Mucosa of rectum (tissue), 2 donors: ENCODE measurements at regions not wholly inside any gene's neighbourhood (a gene's known extent, or its start where the extent isn't known, plus 50 kb on each side); places are given as distances from the start of the nearest gene placed in this dataset.

ENCODE experiments used
- H3K27ac ChIP-seq, 2 donors: one replicate each; pipeline ENCODE4 v1.7.0; 2013; ENCODE audit warnings: inconsistent platforms in 2 of 2, low read depth in 2 of 2, low read length in 2 of 2
- H3K27me3 ChIP-seq, 2 donors: one replicate each; pipeline ENCODE4 v1.7.0; 2013; ENCODE audit warnings: low read length in 2 of 2; ENCODE audit not compliant: control insufficient read depth in 2 of 2, insufficient read depth in 2 of 2
- H3K36me3 ChIP-seq, 2 donors: one replicate each; pipeline ENCODE4 v1.7.0; 2013; ENCODE audit warnings: low read length in 2 of 2; ENCODE audit not compliant: control insufficient read depth in 2 of 2, insufficient read depth in 2 of 2
- H3K4me1 ChIP-seq, 2 donors: one replicate each; pipeline ENCODE4 v1.7.0; 2013; ENCODE audit warnings: low read length in 2 of 2, mild to moderate bottlenecking in 1 of 2; ENCODE audit not compliant: control insufficient read depth in 2 of 2, insufficient read depth in 2 of 2
- H3K4me3 ChIP-seq, 2 donors: one replicate each; pipeline ENCODE4 v1.7.0; 2013; ENCODE audit warnings: low read length in 2 of 2
- H3K9ac ChIP-seq, 2 donors: one replicate each; pipeline ENCODE4 v1.7.0; 2013; ENCODE audit warnings: low read length in 2 of 2, low read depth in 1 of 2, mild to moderate bottlenecking in 1 of 2
- H3K9me3 ChIP-seq, 2 donors: one replicate each; pipeline ENCODE4 v1.7.0; 2013; ENCODE audit warnings: low read length in 2 of 2; ENCODE audit not compliant: control insufficient read depth in 2 of 2
- donor health status: healthy.
- donor health status: Normal muscosa, but diverticular disease.

DNA sequence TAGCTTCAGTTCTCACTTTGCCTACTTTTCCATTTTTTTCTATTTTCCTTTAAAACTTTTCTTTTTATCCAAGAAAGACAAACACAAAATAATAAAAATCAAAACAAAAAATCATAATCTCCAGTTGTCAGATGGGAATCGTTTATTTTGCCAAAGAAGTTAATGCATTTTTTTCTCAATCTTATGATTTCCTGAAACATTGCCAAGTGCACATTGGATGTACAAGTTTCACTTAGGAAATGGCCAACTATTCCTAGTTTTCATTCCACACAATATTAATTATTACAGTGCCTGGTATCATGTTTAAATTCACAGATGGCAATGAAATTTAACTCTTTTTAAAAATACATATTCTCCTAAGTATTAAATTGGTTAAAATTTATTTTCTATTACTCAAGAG, 1050.5 kb downstream of the TTLL7 start:
- Histone ChIP-seq H3K9ac (no peak overlapping the region), H3K9me3 (no peaks in the 10 kb centered on the region), H3K36me3 (no peaks in the 10 kb centered on the region), H3K27me3 (no peaks in the 10 kb centered on the region), H3K27ac (no peak overlapping the region), H3K4me1 (no peaks in the 10 kb centered on the region), H3K4me3 (no peak overlapping the region)

DNA sequence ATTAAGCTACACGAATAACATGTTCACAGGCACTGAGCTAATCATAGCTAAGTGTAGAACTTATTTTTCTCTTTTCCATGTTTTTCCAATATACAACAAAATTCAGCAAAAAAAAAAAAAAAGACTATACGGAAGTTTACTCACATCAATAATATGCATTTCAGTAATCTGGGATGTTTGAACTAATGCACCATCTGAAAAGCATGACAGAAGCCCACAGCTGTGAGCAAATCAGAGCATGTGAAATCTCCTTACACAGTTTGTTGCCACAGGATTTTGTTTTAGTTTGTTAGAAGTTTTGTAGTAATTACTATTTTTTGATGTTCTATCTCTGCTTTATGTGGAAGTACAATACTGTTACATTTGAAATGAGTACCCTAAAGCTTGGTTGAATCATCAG, 1051.7 kb downstream of the TTLL7 start:
- Histone ChIP-seq H3K27me3 (no peaks in the 10 kb centered on the region), H3K9ac (no peak overlapping the region), H3K4me3 (no peak overlapping the region), H3K36me3 (no peaks in the 10 kb centered on the region), H3K27ac (no peak overlapping the region), H3K9me3 (no peaks in the 10 kb centered on the region), H3K4me1 (no peaks in the 10 kb centered on the region)

- Histone ChIP-seq H3K36me3 (no peaks in the 10 kb centered on the region), H3K4me3 (no peak overlapping the region), H3K9me3 (no peaks in the 10 kb centered on the region), H3K4me1 (no peaks in the 10 kb centered on the region), H3K27ac (no peak overlapping the region), H3K9ac (no peak overlapping the region), H3K27me3 (no peaks in the 10 kb centered on the region)
Observed at GRCh38 chr1:82946096-82946605, 1052.8 kb downstream of the TTLL7 start.

DNA sequence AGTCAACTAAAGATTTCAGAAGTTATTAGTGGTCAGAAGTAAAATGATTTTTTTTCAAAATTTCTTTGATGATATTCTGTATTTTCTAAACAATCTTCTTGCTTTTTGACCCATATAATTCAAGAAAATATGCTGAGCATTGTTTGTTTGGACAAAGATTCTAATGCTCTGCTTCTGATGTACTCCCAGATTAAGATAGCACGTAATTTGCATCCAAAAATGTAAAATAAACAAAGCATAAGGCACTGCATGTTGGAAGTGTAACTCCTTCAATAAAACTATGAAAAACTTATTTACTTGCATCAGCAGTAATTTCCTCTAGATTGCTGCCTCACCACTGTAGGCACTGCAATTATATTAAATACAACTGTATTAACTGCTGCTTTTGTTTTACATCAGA, 1054.1 kb downstream of the TTLL7 start:
- Histone ChIP-seq H3K27me3 (no peaks in the 10 kb centered on the region), H3K9ac (no peak overlapping the region), H3K4me1 (no peaks in the 10 kb centered on the region), H3K9me3 (no peaks in the 10 kb centered on the region), H3K36me3 (no peaks in the 10 kb centered on the region), H3K4me3 (no peak overlapping the region), H3K27ac (no peak overlapping the region)

DNA sequence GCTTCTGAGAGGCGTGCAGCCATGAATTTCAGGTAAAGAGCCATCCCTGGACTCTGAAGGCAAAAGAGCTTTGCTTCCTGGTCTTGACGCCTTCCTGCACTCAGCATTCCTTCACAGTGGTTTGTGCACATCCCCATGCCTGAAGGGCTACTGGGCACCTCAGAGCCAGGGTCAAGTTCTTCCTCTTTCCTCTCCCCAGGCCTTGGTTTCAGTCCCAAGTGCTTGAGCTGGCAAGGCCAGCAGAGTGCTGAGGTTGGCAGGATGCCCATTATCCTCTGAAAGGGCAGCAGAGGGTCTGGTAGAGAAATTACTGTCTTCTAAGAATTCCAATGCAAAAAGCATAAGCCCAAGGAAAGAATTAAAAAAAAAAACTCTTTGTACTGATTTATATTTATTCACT, 1064.9 kb downstream of the TTLL7 start:
- H3K9ac ChIP-seq = no peak overlapping the region

GRCh38 chr1:82932727-82933126, 1066.2 kb downstream of the TTLL7 start:
- Histone ChIP-seq H3K36me3 (no peaks in the 10 kb centered on the region), H3K27ac (no peak overlapping the region), H3K9me3 (no peaks in the 10 kb centered on the region), H3K27me3 (no peaks in the 10 kb centered on the region), H3K4me1 (no peaks in the 10 kb centered on the region), H3K9ac (no peak overlapping the region), H3K4me3 (no peak overlapping the region)

More for the DNA sequence above, 1064.9 kb downstream of the TTLL7 start:
- H3K4me3 ChIP-seq = no peak overlapping the region
- no peaks in the 10 kb centered on the region for H3K4me1 ChIP-seq
- H3K27me3 ChIP-seq = no peaks in the 10 kb centered on the region
- H3K9me3 ChIP-seq = no peaks in the 10 kb centered on the region
- no peaks in the 10 kb centered on the region for H3K36me3 ChIP-seq
- H3K27ac ChIP-seq = no peak overlapping the region

GRCh38 chr1:82932207-82932606, 1066.7 kb downstream of the TTLL7 start:
- no peaks in the 10 kb centered on the region for H3K4me1 ChIP-seq
- no peak overlapping the region for H3K27ac ChIP-seq
- no peaks in the 10 kb centered on the region for H3K36me3 ChIP-seq
- no peak overlapping the region for H3K9ac ChIP-seq
- no peaks in the 10 kb centered on the region for H3K27me3 ChIP-seq
- no peak overlapping the region for H3K4me3 ChIP-seq
- no peaks in the 10 kb centered on the region for H3K9me3 ChIP-seq

GRCh38 chr1:82931006-82931405, 1067.9 kb downstream of the TTLL7 start:
- Histone ChIP-seq H3K9ac (no peak overlapping the region), H3K36me3 (no peaks in the 10 kb centered on the region), H3K27me3 (no peaks in the 10 kb centered on the region), H3K27ac (no peak overlapping the region), H3K9me3 (no peaks in the 10 kb centered on the region), H3K4me3 (no peak overlapping the region), H3K4me1 (no peaks in the 10 kb centered on the region)

- Histone ChIP-seq H3K27ac (no peak overlapping the region), H3K36me3 (no peaks in the 10 kb centered on the region), H3K9ac (no peak overlapping the region), H3K27me3 (no peaks in the 10 kb centered on the region), H3K9me3 (no peaks in the 10 kb centered on the region), H3K4me3 (no peak overlapping the region), H3K4me1 (no peaks in the 10 kb centered on the region)
Observed at GRCh38 chr1:82927753-82928152, 1071.2 kb downstream of the TTLL7 start.

DNA sequence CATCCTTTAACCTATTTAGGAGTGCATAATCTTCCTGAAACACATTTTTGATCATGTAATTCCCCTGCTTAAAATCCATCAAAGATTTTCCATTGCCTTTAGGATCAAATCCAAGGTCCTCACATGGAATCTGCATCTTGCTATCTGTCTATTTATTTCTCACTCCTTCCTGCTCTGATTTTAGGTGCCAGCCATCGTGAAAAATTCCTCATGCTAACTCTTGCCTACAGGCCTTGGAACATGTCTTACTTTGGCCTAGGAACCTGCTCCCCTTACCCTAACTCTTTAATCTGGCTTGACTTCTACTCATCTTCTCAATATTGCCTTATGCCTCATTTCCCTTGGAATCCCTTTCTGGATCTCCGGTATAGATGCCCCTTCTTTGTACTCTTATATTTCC, 1074.3 kb downstream of the TTLL7 start:
- no peaks in the 10 kb centered on the region for H3K27me3 ChIP-seq
- no peak overlapping the region for H3K9ac ChIP-seq
- no peak overlapping the region for H3K4me3 ChIP-seq
- H3K27ac ChIP-seq = no peak overlapping the region
- no peaks in the 10 kb centered on the region for H3K4me1 ChIP-seq
- H3K36me3 ChIP-seq = no peaks in the 10 kb centered on the region
- no peaks in the 10 kb centered on the region for H3K9me3 ChIP-seq

- Histone ChIP-seq H3K9ac (no peak overlapping the region), H3K36me3 (no peaks in the 10 kb centered on the region), H3K9me3 (no peaks in the 10 kb centered on the region), H3K4me3 (no peak overlapping the region), H3K27ac (no peak overlapping the region), H3K27me3 (no peaks in the 10 kb centered on the region), H3K4me1 (no peaks in the 10 kb centered on the region)
Observed at GRCh38 chr1:82923931-82924330, 1075.0 kb downstream of the TTLL7 start.
